ENCODE measurements at regions not wholly inside any gene's neighbourhood (a gene's known extent, or its start where the extent isn't known, plus 50 kb on each side); places are given as distances from the start of the nearest gene placed in this dataset.

GRCh38 chr3:117616227-117616626 lies 906.6 kb downstream of the TUSC7 start:
- H3K27ac Mint-ChIP-seq: no peak overlapping the region
- no peak overlapping the region for H3K4me3 Mint-ChIP-seq
- DNase-seq: no peak

GRCh38 chr3:117617906-117618305 lies 908.3 kb downstream of the TUSC7 start:
- DNase-seq: no peak
- H3K9me3 Mint-ChIP-seq: no peaks in the 10 kb centered on the region
- H3K36me3 Mint-ChIP-seq (ENCODE audit: low read depth): no peaks in the 10 kb centered on the region
- H3K27me3 Mint-ChIP-seq (ENCODE audit: low read depth, poor library complexity): no peaks in the 10 kb centered on the region
- no peak for TF ChIP-seq CTCF (IDR thresholded peaks at IDR 0.05)
- no peak overlapping the region for H3K27ac Mint-ChIP-seq
- H3K4me1 Mint-ChIP-seq: no peaks in the 10 kb centered on the region
- no peak overlapping the region for H3K4me3 Mint-ChIP-seq

More at GRCh38 chr3:117616227-117616626, 906.6 kb downstream of the TUSC7 start:
- no peaks in the 10 kb centered on the region for H3K4me1 Mint-ChIP-seq
- no peaks in the 10 kb centered on the region for H3K27me3 Mint-ChIP-seq (ENCODE audit: low read depth, poor library complexity)
- no peaks in the 10 kb centered on the region for H3K9me3 Mint-ChIP-seq
- TF ChIP-seq CTCF (IDR thresholded peaks at IDR 0.05): no peak
- no peaks in the 10 kb centered on the region for H3K36me3 Mint-ChIP-seq (ENCODE audit: low read depth)

GRCh38 chr3:117618462-117618861 lies 908.9 kb downstream of the TUSC7 start:
- no peaks in the 10 kb centered on the region for H3K36me3 Mint-ChIP-seq (ENCODE audit: low read depth)
- H3K27me3 Mint-ChIP-seq (ENCODE audit: low read depth, poor library complexity): no peaks in the 10 kb centered on the region
- no peak for DNase-seq
- H3K27ac Mint-ChIP-seq: no peak overlapping the region
- H3K9me3 Mint-ChIP-seq: no peaks in the 10 kb centered on the region
- no peak overlapping the region for H3K4me3 Mint-ChIP-seq
- no peaks in the 10 kb centered on the region for H3K4me1 Mint-ChIP-seq
- TF ChIP-seq CTCF (IDR thresholded peaks at IDR 0.05): no peak

GRCh38 chr3:117619805-117620204 lies 910.2 kb downstream of the TUSC7 start:
- DNase-seq: no peak
- peaks cover 4% of the 10 kb centered on the region for H3K4me1 Mint-ChIP-seq
- no peaks in the 10 kb centered on the region for H3K9me3 Mint-ChIP-seq
- H3K4me3 Mint-ChIP-seq: no peak overlapping the region
- H3K36me3 Mint-ChIP-seq (ENCODE audit: low read depth): no peaks in the 10 kb centered on the region
- no peak overlapping the region for H3K27ac Mint-ChIP-seq
- H3K27me3 Mint-ChIP-seq (ENCODE audit: low read depth, poor library complexity): no peaks in the 10 kb centered on the region
- TF ChIP-seq CTCF (IDR thresholded peaks at IDR 0.05): no peak

- Mint-ChIP-seq H3K9me3 (no peaks in the 10 kb centered on the region), H3K4me1 (peaks cover 19% of the 10 kb centered on the region), H3K36me3 (ENCODE audit: low read depth) (no peaks in the 10 kb centered on the region), H3K27me3 (ENCODE audit: low read depth, poor library complexity) (no peaks in the 10 kb centered on the region), H3K27ac (no peak overlapping the region), H3K4me3 (no peak overlapping the region)
- no peak for DNase-seq
- no peak for TF ChIP-seq CTCF (IDR thresholded peaks at IDR 0.05)
Observed at GRCh38 chr3:117622171-117622841, 912.7 kb downstream of the TUSC7 start.

- Mint-ChIP-seq H3K9me3 (no peaks in the 10 kb centered on the region), H3K4me3 (no peak overlapping the region), H3K27me3 (ENCODE audit: low read depth, poor library complexity) (no peaks in the 10 kb centered on the region), H3K36me3 (ENCODE audit: low read depth) (no peaks in the 10 kb centered on the region), H3K4me1 (peaks cover 19% of the 10 kb centered on the region), H3K27ac (no peak overlapping the region)
- no peak for TF ChIP-seq CTCF (IDR thresholded peaks at IDR 0.05)
- DNase-seq: no peak
Observed at GRCh38 chr3:117624424-117624823, 914.8 kb downstream of the TUSC7 start.

All from nephron progenitor cell (in vitro differentiated cells).